OCI-LY1 (cell line): ENCODE measurements at regions not wholly inside any gene's neighbourhood (a gene's known extent, or its start where the extent isn't known, plus 50 kb on each side); places are given as distances from the start of the nearest gene placed in this dataset.

Experiments used
- H2AFZ ChIP-seq: fragments of 200-600 bp; sonication (generic), shearing (Covaris generic); 2 replicates; pipeline ENCODE4 v1.6.0; 2014; ENCODE audit warnings: antibody characterized with exemption, mild to moderate bottlenecking, low read length
- H3F3A ChIP-seq: fragments of 200-600 bp; sonication (generic), shearing (Covaris generic); 2 replicates; pipeline ENCODE4 v1.6.0; 2014; ENCODE audit warnings: mild to moderate bottlenecking, antibody characterized with exemption, low read length, moderate library complexity; ENCODE audit not compliant: insufficient read depth
- H3K27ac ChIP-seq: fragments of 200-600 bp; sonication (generic); 2 replicates; pipeline ENCODE4 v1.5.1; 2014; ENCODE audit warnings: low read length, mixed run types, mild to moderate bottlenecking, low read depth; ENCODE audit not compliant: poor library complexity, severe bottlenecking
- H3K27me3 ChIP-seq: fragments of 200-600 bp; sonication (generic); 2 replicates; pipeline ENCODE4 v1.6.0; 2014; ENCODE audit warnings: antibody characterized with exemption, mild to moderate bottlenecking, low read length, moderate library complexity; ENCODE audit not compliant: insufficient read depth
- H3K36me3 ChIP-seq: fragments of 200-600 bp; sonication (generic); 2 replicates; pipeline ENCODE4 v1.6.1; 2014; ENCODE audit warnings: mild to moderate bottlenecking, antibody characterized with exemption, low read length, moderate library complexity, mixed read lengths; ENCODE audit not compliant: insufficient read depth
- H3K4me1 ChIP-seq: fragments of 200-600 bp; sonication (generic); 2 replicates; pipeline ENCODE4 v1.5.1; 2014; ENCODE audit warnings: mild to moderate bottlenecking, low read length, moderate library complexity; ENCODE audit not compliant: insufficient read depth, severe bottlenecking
- H3K4me2 ChIP-seq: fragments of 200-600 bp; sonication (generic), shearing (Covaris generic); 2 replicates; pipeline ENCODE4 v1.6.1; 2014; ENCODE audit warnings: low read length
- H3K4me3 ChIP-seq: fragments of 200-600 bp; sonication (generic); 2 replicates; pipeline ENCODE4 v1.5.1; 2014; ENCODE audit warnings: low read length, low read depth, mild to moderate bottlenecking, mixed read lengths; ENCODE audit not compliant: poor library complexity, severe bottlenecking
- H3K79me2 ChIP-seq: fragments of 200-600 bp; shearing (Covaris generic); 2 replicates; pipeline ENCODE4 v1.6.1; 2016; ENCODE audit warnings: mixed run types, low read length, mixed read lengths; ENCODE audit not compliant: insufficient read depth
- H3K9ac ChIP-seq: fragments of 200-600 bp; sonication (generic), shearing (Covaris generic); 2 replicates; pipeline ENCODE4 v1.6.1; 2014; ENCODE audit warnings: mild to moderate bottlenecking, low read length, mixed read lengths
- H3K9me2 ChIP-seq: fragments of 200-600 bp; sonication (generic), shearing (Covaris generic); 2 replicates; pipeline ENCODE4 v1.6.1; 2014; ENCODE audit warnings: low read depth, mild to moderate bottlenecking, low read length, mixed read lengths
- H3K9me3 ChIP-seq: fragments of 200-600 bp; shearing (Covaris generic); 2 replicates; pipeline ENCODE4 v1.6.1; 2014; ENCODE audit warnings: low read length, mixed read lengths
- H4K20me1 ChIP-seq: fragments of 200-600 bp; sonication (generic), shearing (Covaris generic); 2 replicates; pipeline ENCODE4 v1.6.0; 2016; ENCODE audit warnings: mild to moderate bottlenecking, low read length; ENCODE audit not compliant: insufficient read depth
- CTCF ChIP-seq: fragments of 200-600 bp; sonication (generic), shearing (Covaris generic); IDR thresholded peaks from 2 replicates; pipeline ENCODE4 v1.5.1; 2017; ENCODE audit warnings: mild to moderate bottlenecking, antibody characterized with exemption, low read length, moderate library complexity, mixed read lengths
- EZH2 ChIP-seq: fragments of 200-600 bp; sonication (generic), shearing (Covaris generic); IDR thresholded peaks from 2 replicates; pipeline ENCODE4 v1.8.0; 2017; ENCODE audit warnings: borderline replicate concordance, mixed run types, mild to moderate bottlenecking, antibody characterized with exemption, low read length, moderate library complexity, mixed read lengths

- H3K9ac ChIP-seq = no peak overlapping the region
- no peaks in the 10 kb centered on the region for H3K79me2 ChIP-seq
- H3K9me2 ChIP-seq = no peaks in the 10 kb centered on the region
- H3K27ac ChIP-seq = no peak overlapping the region
- H3K4me3 ChIP-seq = no peak overlapping the region
- H3K36me3 ChIP-seq = no peaks in the 10 kb centered on the region
- no peaks in the 10 kb centered on the region for H4K20me1 ChIP-seq
- no peak overlapping the region for H2AFZ ChIP-seq
- no peaks in the 10 kb centered on the region for H3K27me3 ChIP-seq
- H3F3A ChIP-seq = no peaks in the 10 kb centered on the region
- no peaks in the 10 kb centered on the region for H3K4me1 ChIP-seq
- H3K9me3 ChIP-seq = no peaks in the 10 kb centered on the region
- no peak for TF ChIP-seq CTCF
- no peak for TF ChIP-seq EZH2
- no peak overlapping the region for H3K4me2 ChIP-seq
Measured at GRCh38 chr10:105698592-105698991, 1057.5 kb downstream of the SORCS3 start.

DNA sequence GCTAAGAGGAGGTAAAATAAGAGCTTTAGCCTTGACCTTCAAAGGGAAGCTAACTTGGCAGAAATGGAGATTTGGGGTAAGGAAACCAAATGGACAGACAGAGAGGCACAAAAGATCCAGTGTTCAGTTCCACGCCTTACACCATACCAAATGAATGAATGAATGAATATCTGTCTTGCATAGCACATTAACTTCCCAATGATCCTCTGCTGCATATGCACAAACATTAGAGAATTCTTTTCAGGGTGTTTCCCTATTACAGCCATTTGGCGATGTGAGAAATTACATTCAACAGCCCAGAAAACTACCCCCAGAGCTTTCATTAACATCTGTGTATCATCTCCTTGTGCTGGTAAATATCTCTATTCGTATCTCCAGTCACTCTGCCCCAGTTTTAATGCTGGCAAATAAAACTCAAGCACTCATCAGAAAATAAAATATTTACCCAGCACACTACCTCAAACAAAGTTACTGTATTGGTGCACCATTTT lies 1056.2 kb downstream of the SORCS3 start:
- no peak overlapping the region for H3K27ac ChIP-seq
- TF ChIP-seq CTCF = no peak
- TF ChIP-seq EZH2 = no peak
- no peaks in the 10 kb centered on the region for H3K79me2 ChIP-seq
- H3K27me3 ChIP-seq = no peaks in the 10 kb centered on the region
- H3K9me2 ChIP-seq = no peaks in the 10 kb centered on the region
- H3F3A ChIP-seq = no peaks in the 10 kb centered on the region
- no peaks in the 10 kb centered on the region for H3K36me3 ChIP-seq
- no peaks in the 10 kb centered on the region for H3K4me1 ChIP-seq
- H4K20me1 ChIP-seq = no peaks in the 10 kb centered on the region
- H3K4me2 ChIP-seq = no peak overlapping the region
- H3K9me3 ChIP-seq = no peaks in the 10 kb centered on the region
- H2AFZ ChIP-seq = no peak overlapping the region
- no peak overlapping the region for H3K4me3 ChIP-seq
- no peak overlapping the region for H3K9ac ChIP-seq

- H2AFZ ChIP-seq = no peak overlapping the region
- no peaks in the 10 kb centered on the region for H3K79me2 ChIP-seq
- H4K20me1 ChIP-seq = no peaks in the 10 kb centered on the region
- H3F3A ChIP-seq = no peaks in the 10 kb centered on the region
- TF ChIP-seq EZH2 = no peak
- peak; percentile 54 for TF ChIP-seq CTCF
- H3K9me2 ChIP-seq = no peaks in the 10 kb centered on the region
- H3K27me3 ChIP-seq = no peaks in the 10 kb centered on the region
- no peak overlapping the region for H3K4me3 ChIP-seq
- H3K4me1 ChIP-seq = no peaks in the 10 kb centered on the region
- H3K9me3 ChIP-seq = no peaks in the 10 kb centered on the region
- H3K4me2 ChIP-seq = no peak overlapping the region
- no peak overlapping the region for H3K9ac ChIP-seq
- no peak overlapping the region for H3K27ac ChIP-seq
- H3K36me3 ChIP-seq = no peaks in the 10 kb centered on the region
Measured at GRCh38 chr10:105691811-105692210, 1050.7 kb downstream of the SORCS3 start.
